Esophagus squamous epithelium (tissue), 4 donors: ENCODE measurements at regions not wholly inside any gene's neighbourhood (a gene's known extent, or its start where the extent isn't known, plus 50 kb on each side); places are given as distances from the start of the nearest gene placed in this dataset.

Experiments
- CTCF ChIP-seq, 6 experiments: fragments of 450-650 bp in 4 of 6; fragments of 200-600 bp in 2 of 6; sonication (generic) in 2 of 6; IDR thresholded peaks; one replicate each; pipeline ENCODE4 v1.5.1; 2016 to 2019; ENCODE audit warnings: antibody characterized with exemption in 6 of 6, mild to moderate bottlenecking in 4 of 6, moderate library complexity in 4 of 6
- POLR2A ChIP-seq, 4 donors: fragments of 450-650 bp; IDR thresholded peaks; one replicate each; pipeline ENCODE4 v1.6.1; 2017; ENCODE audit warnings: antibody characterized with exemption in 4 of 4, mild to moderate bottlenecking in 4 of 4, moderate library complexity in 3 of 4

GRCh38 chr2:4903656-4904348 lies 788.4 kb upstream of the SOX11 start:
- TF ChIP-seq CTCF (IDR thresholded peaks at IDR 0.05) (no peak), POLR2A (IDR thresholded peaks at IDR 0.05) (no peak)
